GM12878 (cell line): ENCODE measurements at regions not wholly inside any gene's neighbourhood (a gene's known extent, or its start where the extent isn't known, plus 50 kb on each side); places are given as distances from the start of the nearest gene placed in this dataset.

Experiments
- ATAC-seq: fragments of 200-7000 bp; cut with Tn5 transposase; 3 replicates; pipeline ENCODE4 v1.9.1; 2020; ENCODE audit warnings: mild to moderate bottlenecking, moderate library complexity
- BruUV-seq: library from RNA; stranded (reverse); fragments of 400-500 nt; replicated peaks from 2 replicates; lab custom pipeline; 2021; lab: Mats Ljungman, UMichigan
- CTCF ChIA-PET: fragments of 300-600 bp; sonication (Branson Sonifier 250); formaldehyde crosslinking; extraction: SDS; loops from one replicate; lab custom pipeline; 2021; ENCODE audit warnings: inconsistent platforms; lab: Yijun Ruan, JAX
- POLR2A ChIA-PET: fragments of 350-600 bp; formaldehyde crosslinking; extraction: SDS; loops from one replicate; lab custom pipeline; 2021; ENCODE audit warnings: inconsistent platforms; lab: Charles Lee
- RAD21 ChIA-PET: fragments of 300-600 bp; sonication (Branson Sonifier 250); formaldehyde crosslinking; loops from one replicate; lab custom pipeline; 2023; ENCODE audit warnings: antibody characterized with exemption; ENCODE audit not compliant: unreplicated experiment; lab: Charles Lee
- SMC1A ChIA-PET: fragments of 300-600 bp; sonication (Branson Sonifier 250); formaldehyde crosslinking; loops from one replicate; lab custom pipeline; 2023; ENCODE audit not compliant: unreplicated experiment, uncharacterized antibody; lab: Charles Lee
- DNase-seq: peaks from one replicate; pipeline ENCODE4 v3.0.0-alpha.2; 2011; ENCODE audit warnings: low read depth, low spot score
- FAIRE-seq: peaks from 3 replicates; lab custom pipeline; 2011; peaks lifted over from hg19 to GRCh38; lab: Jason Lieb, UNC
- H2AFZ ChIP-seq: 2 replicates; pipeline ENCODE4 v1.6.0; 2011; ENCODE audit warnings: low read depth, low read length, control low read depth; ENCODE audit not compliant: control insufficient read depth
- H3K27ac ChIP-seq: 2 replicates; pipeline ENCODE4 v1.5.1; 2011; ENCODE audit warnings: control low read depth; ENCODE audit not compliant: control insufficient read depth, insufficient read depth
- H3K27me3 ChIP-seq, 2 experiments: replicated peaks in 1 of 2; 2 replicates each; pipeline versions ENCODE4 v1.6.0 to v1.6.1; 2011; ENCODE audit warnings: low read length in 1 of 2; ENCODE audit not compliant: control insufficient read depth in 2 of 2, insufficient read depth in 2 of 2
- H3K36me3 ChIP-seq, 2 experiments: 2 replicates each; pipeline ENCODE4 v1.5.1; 2011; ENCODE audit warnings: low read length in 1 of 2; ENCODE audit not compliant: control insufficient read depth in 2 of 2, insufficient read depth in 2 of 2
- H3K4me1 ChIP-seq: 2 replicates; pipeline ENCODE4 v1.6.1; 2011; ENCODE audit warnings: mild to moderate bottlenecking, low read length, moderate library complexity, mixed read lengths; ENCODE audit not compliant: control insufficient read depth, insufficient read depth
- H3K4me2 ChIP-seq: 2 replicates; pipeline ENCODE4 v1.6.0; 2011; ENCODE audit warnings: control low read depth; ENCODE audit not compliant: control insufficient read depth, insufficient read depth
- H3K4me3 ChIP-seq: fragments of 200-600 bp; sonication (generic); 2 replicates; pipeline ENCODE4 v1.5.1; 2016
- H3K79me2 ChIP-seq: 2 replicates; pipeline ENCODE4 v1.6.0; 2011; ENCODE audit warnings: low read length; ENCODE audit not compliant: control insufficient read depth, insufficient read depth
- H3K9ac ChIP-seq: 2 replicates; pipeline ENCODE4 v1.8.0; 2011; ENCODE audit warnings: low read length, control low read depth, mixed read lengths; ENCODE audit not compliant: control insufficient read depth, insufficient read depth
- H3K9me3 ChIP-seq: replicated peaks from 3 replicates; pipeline ENCODE4 v1.5.1; 2011; ENCODE audit warnings: mild to moderate bottlenecking, low read length; ENCODE audit not compliant: control insufficient read depth, insufficient read depth
- H4K20me1 ChIP-seq: 2 replicates; pipeline ENCODE4 v1.6.0; 2011; ENCODE audit not compliant: control insufficient read depth, insufficient read depth
- EZH2 ChIP-seq: IDR thresholded peaks from 2 replicates; pipeline ENCODE4 v1.6.1; 2012; ENCODE audit warnings: low read depth, mild to moderate bottlenecking, control low read depth, inconsistent platforms, low read length, borderline replicate concordance; ENCODE audit not compliant: control insufficient read depth
- NFYB ChIP-seq: IDR thresholded peaks from 2 replicates; pipeline ENCODE4 v1.6.1; 2011; ENCODE audit warnings: low read depth, mild to moderate bottlenecking, low read length, improper control_type of control experiment, moderate library complexity; ENCODE audit not compliant: insufficient read depth
- PAX5 ChIP-seq: IDR thresholded peaks from 2 replicates; pipeline ENCODE4 v1.6.1; 2011; ENCODE audit warnings: low read depth, low read length, borderline replicate concordance
- YBX1 ChIP-seq: fragments of 450-650 bp; IDR thresholded peaks from 2 replicates; pipeline ENCODE4 v1.6.1; 2016; ENCODE audit warnings: antibody characterized with exemption
- WGBS: methylation state at CpG from one replicate; pipeline ENCODE4 v1.1.6; 2016; ENCODE audit warnings: low lambda C conversion rate; ENCODE audit not compliant: insufficient replicate concordance, insufficient coverage; ENCODE audit errors: missing lambda C conversion rate; 5-methylcytosine and 5-hydroxymethylcytosine counted together
- in situ Hi-C: fragments of 300-500 bp; cut with MboI; formaldehyde crosslinking; loops from 9 replicates; pipeline ENCODE4 v1.14.3; 2018; ENCODE audit warnings: mixed read lengths
- intact Hi-C: fragments of 100-400 bp; cut with micrococcal nuclease; formaldehyde crosslinking; loops from one replicate; pipeline ENCODE4 v1.14.2; 2022; ENCODE audit not compliant: unreplicated experiment
- TF ChIP-seq, protein P1 (sequence below): fragments of 450-650 bp; IDR thresholded peaks from 2 replicates; pipeline ENCODE4 v1.6.1; 2017; ENCODE audit warnings: mild to moderate bottlenecking, moderate library complexity

- BruUV-seq: no TSS peak
- no peaks in the 10 kb centered on the region for H3K4me1 ChIP-seq
- ChIA-PET POLR2A (no interaction called here), RAD21 (no interaction called here), SMC1A (interaction anchor here (0.6 to 1.1 kb wide), 2 partner anchors 334 to 337 kb away, joined by 3 to 4 read pairs; no protein-coding TSS in a partner anchor), CTCF (no interaction called here)
- ATAC-seq: no peak
- H3K9ac ChIP-seq: no peak overlapping the region
- intact Hi-C loops (no loop called here), in situ Hi-C loops (no loop called here)
- peaks cover 0 to 4% of the 10 kb centered on the region in 2 experiments; a peak in 1 of 4 replicates for H3K27me3 ChIP-seq
- H2AFZ ChIP-seq: no peak overlapping the region
- no peak overlapping the region for H3K4me2 ChIP-seq
- H3K4me3 ChIP-seq: no peak overlapping the region
- no peak for FAIRE-seq
- no peak overlapping the region for H3K27ac ChIP-seq
- H3K36me3 ChIP-seq: no peaks in the 10 kb centered on the region
- 5% methylated on average over 6 of the region's 6 CpGs for WGBS
- TF ChIP-seq NFYB (no peak), EZH2 (no peak), PAX5 (no peak), YBX1 (no peak)
- TF ChIP-seq, protein P1, sequence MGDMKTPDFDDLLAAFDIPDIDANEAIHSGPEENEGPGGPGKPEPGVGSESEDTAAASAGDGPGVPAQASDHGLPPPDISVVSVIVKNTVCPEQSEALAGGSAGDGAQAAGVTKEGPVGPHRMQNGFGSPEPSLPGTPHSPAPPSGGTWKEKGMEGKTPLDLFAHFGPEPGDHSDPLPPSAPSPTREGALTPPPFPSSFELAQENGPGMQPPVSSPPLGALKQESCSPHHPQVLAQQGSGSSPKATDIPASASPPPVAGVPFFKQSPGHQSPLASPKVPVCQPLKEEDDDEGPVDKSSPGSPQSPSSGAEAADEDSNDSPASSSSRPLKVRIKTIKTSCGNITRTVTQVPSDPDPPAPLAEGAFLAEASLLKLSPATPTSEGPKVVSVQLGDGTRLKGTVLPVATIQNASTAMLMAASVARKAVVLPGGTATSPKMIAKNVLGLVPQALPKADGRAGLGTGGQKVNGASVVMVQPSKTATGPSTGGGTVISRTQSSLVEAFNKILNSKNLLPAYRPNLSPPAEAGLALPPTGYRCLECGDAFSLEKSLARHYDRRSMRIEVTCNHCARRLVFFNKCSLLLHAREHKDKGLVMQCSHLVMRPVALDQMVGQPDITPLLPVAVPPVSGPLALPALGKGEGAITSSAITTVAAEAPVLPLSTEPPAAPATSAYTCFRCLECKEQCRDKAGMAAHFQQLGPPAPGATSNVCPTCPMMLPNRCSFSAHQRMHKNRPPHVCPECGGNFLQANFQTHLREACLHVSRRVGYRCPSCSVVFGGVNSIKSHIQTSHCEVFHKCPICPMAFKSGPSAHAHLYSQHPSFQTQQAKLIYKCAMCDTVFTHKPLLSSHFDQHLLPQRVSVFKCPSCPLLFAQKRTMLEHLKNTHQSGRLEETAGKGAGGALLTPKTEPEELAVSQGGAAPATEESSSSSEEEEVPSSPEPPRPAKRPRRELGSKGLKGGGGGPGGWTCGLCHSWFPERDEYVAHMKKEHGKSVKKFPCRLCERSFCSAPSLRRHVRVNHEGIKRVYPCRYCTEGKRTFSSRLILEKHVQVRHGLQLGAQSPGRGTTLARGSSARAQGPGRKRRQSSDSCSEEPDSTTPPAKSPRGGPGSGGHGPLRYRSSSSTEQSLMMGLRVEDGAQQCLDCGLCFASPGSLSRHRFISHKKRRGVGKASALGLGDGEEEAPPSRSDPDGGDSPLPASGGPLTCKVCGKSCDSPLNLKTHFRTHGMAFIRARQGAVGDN: no peak
- DNase-seq: no peak
- no peaks in the 10 kb centered on the region for H3K9me3 ChIP-seq
- no peaks in the 10 kb centered on the region for H4K20me1 ChIP-seq
- no peaks in the 10 kb centered on the region for H3K79me2 ChIP-seq
These were observed 184.1 kb upstream of the LEF1 start for GRCh38 chr4:108352664-108353308.
